CD14-positive monocyte (primary cell): ENCODE measurements at regions not wholly inside any gene's neighbourhood (a gene's known extent, or its start where the extent isn't known, plus 50 kb on each side); places are given as distances from the start of the nearest gene placed in this dataset.
A peak's percentile ranks its signal among the peaks of the same experiment; 100 is the strongest.

Experiments
- DNase-seq, 3 donors: peaks; one replicate each; pipeline ENCODE4 v3.0.0-alpha.2; 2011 to 2022
- H2AFZ ChIP-seq: 2 replicates; pipeline ENCODE4 v1.6.0; 2012; ENCODE audit warnings: mild to moderate bottlenecking, low read depth, low read length, inconsistent platforms; ENCODE audit not compliant: insufficient read depth, poor library complexity, severe bottlenecking
- H3K27ac ChIP-seq, 2 donors: 1 replicate in 1 of 2; 2 replicates in 1 of 2; pipeline ENCODE4 v1.5.1; 2012 to 2013; ENCODE audit warnings: low read length in 2 of 2, control low read depth in 1 of 2, inconsistent platforms in 1 of 2, low read depth in 1 of 2, mild to moderate bottlenecking in 1 of 2
- H3K27me3 ChIP-seq, 2 donors: one replicate each; pipeline versions ENCODE4 v1.6.0 to v1.6.1; 2011 to 2013; ENCODE audit warnings: low read length in 2 of 2; ENCODE audit not compliant: control insufficient read depth in 2 of 2, insufficient read depth in 2 of 2
- H3K36me3 ChIP-seq, 2 donors: replicated peaks in 1 of 2; 1 replicate in 1 of 2; 2 replicates in 1 of 2; pipeline versions ENCODE4 v1.5.1 to v1.6.1; 2012 to 2013; ENCODE audit warnings: low read length in 2 of 2, control low read depth in 1 of 2, inconsistent platforms in 1 of 2, mild to moderate bottlenecking in 1 of 2; ENCODE audit not compliant: insufficient read depth in 2 of 2, control insufficient read depth in 1 of 2
- H3K4me1 ChIP-seq, 2 donors: 1 replicate in 1 of 2; 2 replicates in 1 of 2; pipeline versions ENCODE4 v1.5.1 to v1.6.1; 2012 to 2013; ENCODE audit warnings: low read length in 2 of 2, control low read depth in 1 of 2, inconsistent platforms in 1 of 2, mild to moderate bottlenecking in 1 of 2, moderate library complexity in 1 of 2; ENCODE audit not compliant: insufficient read depth in 2 of 2, control insufficient read depth in 1 of 2
- H3K4me2 ChIP-seq: replicated peaks from 2 replicates; pipeline ENCODE3; 2012; ENCODE audit warnings: low read length, moderate library complexity, mild to moderate bottlenecking; ENCODE audit not compliant: poor library complexity, severe bottlenecking; ENCODE audit errors: extremely low read depth
- H3K4me3 ChIP-seq, 3 experiments: fragments of 200-600 bp in 1 of 3; sonication (generic) in 1 of 3; replicated peaks in 1 of 3; 1 replicate in 2 of 3; 2 replicates in 1 of 3; pipeline ENCODE4 v1.5.1; 2011 to 2013; ENCODE audit warnings: low read length in 3 of 3, mild to moderate bottlenecking in 3 of 3, control low read depth in 2 of 3, low read depth in 2 of 3, inconsistent platforms in 1 of 3, moderate library complexity in 1 of 3
- H3K79me2 ChIP-seq: 2 replicates; pipeline ENCODE4 v1.6.0; 2012; ENCODE audit warnings: mild to moderate bottlenecking, control low read depth, inconsistent platforms, low read length, moderate library complexity; ENCODE audit not compliant: insufficient read depth
- H3K9ac ChIP-seq: 2 replicates; pipeline ENCODE4 v1.6.0; 2017; ENCODE audit warnings: low read length, mild to moderate bottlenecking; ENCODE audit not compliant: insufficient read depth, poor library complexity, severe bottlenecking
- H3K9me3 ChIP-seq, 2 donors: replicated peaks in 1 of 2; 1 replicate in 1 of 2; 2 replicates in 1 of 2; pipeline versions ENCODE4 v1.5.1 to v1.6.1; 2012 to 2013; ENCODE audit warnings: low read length in 2 of 2, control low read depth in 1 of 2; ENCODE audit not compliant: control insufficient read depth in 1 of 2, insufficient read depth in 1 of 2
- H4K20me1 ChIP-seq: 2 replicates; pipeline ENCODE4 v1.6.0; 2012; ENCODE audit warnings: mild to moderate bottlenecking, low read length, control low read depth, moderate library complexity; ENCODE audit not compliant: insufficient read depth
- H3K27ac Mint-ChIP-seq, 7 donors: one replicate each; pipeline ENCODE4 v1.8.0; 2020; ENCODE audit warnings: mild to moderate bottlenecking in 7 of 7, mixed read lengths in 7 of 7, moderate library complexity in 6 of 7, inconsistent platforms in 2 of 7
- H3K27me3 Mint-ChIP-seq, 3 donors: one replicate each; pipeline ENCODE4 v1.8.0; 2021 to 2022; ENCODE audit warnings: low read depth in 3 of 3, mild to moderate bottlenecking in 3 of 3, mixed read lengths in 3 of 3, moderate library complexity in 3 of 3, inconsistent platforms in 1 of 3
- H3K36me3 Mint-ChIP-seq, 2 donors: one replicate each; pipeline ENCODE4 v1.8.0; 2020; ENCODE audit warnings: mixed read lengths in 2 of 2, inconsistent platforms in 1 of 2, mild to moderate bottlenecking in 1 of 2
- H3K4me1 Mint-ChIP-seq: one replicate; pipeline ENCODE4 v1.8.0; 2020; ENCODE audit warnings: mild to moderate bottlenecking, mixed read lengths
- H3K4me3 Mint-ChIP-seq, 2 donors: one replicate each; pipeline ENCODE4 v1.8.0; 2020; ENCODE audit warnings: mild to moderate bottlenecking in 2 of 2, mixed read lengths in 2 of 2, moderate library complexity in 1 of 2
- H3K9me3 Mint-ChIP-seq, 7 donors: one replicate each; pipeline ENCODE4 v1.8.0; 2020 to 2022; ENCODE audit warnings: mixed read lengths in 7 of 7, mild to moderate bottlenecking in 6 of 7, moderate library complexity in 6 of 7, inconsistent platforms in 2 of 7
- CTCF ChIP-seq: fragments of 200-600 bp; IDR thresholded peaks from one replicate; pipeline ENCODE4 v1.8.0; 2022; ENCODE audit warnings: antibody characterized with exemption, mild to moderate bottlenecking
- WGBS: methylation state at CpG from one replicate; pipeline ENCODE4 v1.1.5; 2013; ENCODE audit warnings: missing lambda C conversion rate; ENCODE audit not compliant: insufficient coverage; 5-methylcytosine and 5-hydroxymethylcytosine counted together
- intact Hi-C, 2 donors: fragments of 100-400 bp; cut with micrococcal nuclease; formaldehyde crosslinking; loops; one replicate each; pipeline versions ENCODE4 v1.15.0 to v1.15.1; 2023

- H3K4me1 Mint-ChIP-seq, result no peaks in the 10 kb centered on the region
- H3K9ac ChIP-seq, result no peak overlapping the region
- peaks cover 3 to 14% (median 5%) of the 10 kb centered on the region in 3 donors for H3K27me3 Mint-ChIP-seq
- no peak overlapping the region for H3K4me3 ChIP-seq
- H3K27ac Mint-ChIP-seq, result no peak overlapping the region
- H3K9me3 ChIP-seq, result peaks cover 0 to 9% of the 10 kb centered on the region in 2 donors
- H3K36me3 ChIP-seq, result no peaks in the 10 kb centered on the region
- H2AFZ ChIP-seq, result no peak overlapping the region
- no peaks in the 10 kb centered on the region for H4K20me1 ChIP-seq
- intact Hi-C loops, result no loop called here
- H3K4me1 ChIP-seq, result peaks cover 0 to 3% of the 10 kb centered on the region in 2 donors
- H3K79me2 ChIP-seq, result no peaks in the 10 kb centered on the region
- peaks cover 2 to 3% of the 10 kb centered on the region in 2 donors for H3K27me3 ChIP-seq
- H3K36me3 Mint-ChIP-seq, result no peaks in the 10 kb centered on the region
- H3K4me3 Mint-ChIP-seq, result no peak overlapping the region
- no peak for DNase-seq
- H3K27ac ChIP-seq, result no peak overlapping the region
- TF ChIP-seq CTCF, result no peak
- no peak overlapping the region for H3K4me2 ChIP-seq
- peaks cover 0 to 17% (median 10%) of the 10 kb centered on the region in 7 donors for H3K9me3 Mint-ChIP-seq
Observed at GRCh38 chr2:21217442-21217841, 93.7 kb downstream of the TDRD15 start.

- H3K27me3 ChIP-seq, result peaks cover 2 to 6% of the 10 kb centered on the region in 2 donors
- intact Hi-C loops, result no loop called here
- no peak overlapping the region for H2AFZ ChIP-seq
- no peaks in the 10 kb centered on the region for H3K9me3 ChIP-seq
- H3K4me3 Mint-ChIP-seq, result no peak overlapping the region
- no peak for TF ChIP-seq CTCF
- H3K4me1 ChIP-seq, result peaks cover 0 to 3% of the 10 kb centered on the region in 2 donors
- WGBS, result no CpG with 5 or more reads among the region's 1 CpG
- H4K20me1 ChIP-seq, result no peaks in the 10 kb centered on the region
- H3K36me3 ChIP-seq, result no peaks in the 10 kb centered on the region
- peak in 1 of 3 donors; percentile 23 for DNase-seq
- no peaks in the 10 kb centered on the region for H3K79me2 ChIP-seq
- no peaks in the 10 kb centered on the region for H3K4me1 Mint-ChIP-seq
- peaks cover 0 to 5% (median 0%) of the 10 kb centered on the region in 7 donors for H3K9me3 Mint-ChIP-seq
- H3K36me3 Mint-ChIP-seq, result no peaks in the 10 kb centered on the region
- no peak overlapping the region for H3K4me2 ChIP-seq
- no peak overlapping the region for H3K27ac ChIP-seq
- no peak overlapping the region for H3K9ac ChIP-seq
- H3K27me3 Mint-ChIP-seq, result peaks cover 3 to 15% (median 6%) of the 10 kb centered on the region in 3 donors
- no peak overlapping the region for H3K27ac Mint-ChIP-seq
- H3K4me3 ChIP-seq, result no peak overlapping the region
Observed at GRCh38 chr2:21220930-21221329, 97.2 kb downstream of the TDRD15 start.
